ENCODE measurements at regions not wholly inside any gene's neighbourhood (a gene's known extent, or its start where the extent isn't known, plus 50 kb on each side); places are given as distances from the start of the nearest gene placed in this dataset.

GRCh38 chr2:57434972-57435371 lies 611.6 kb upstream of the VRK2 start:
- TF ChIP-seq CTCF (IDR thresholded peaks at IDR 0.05), result no peak
- Mint-ChIP-seq H3K4me1 (ENCODE audit: low read depth) (no peaks in the 10 kb centered on the region), H3K9me3 (ENCODE audit: low read depth) (no peaks in the 10 kb centered on the region), H3K4me3 (ENCODE audit: unreplicated experiment) (no peak overlapping the region), H3K36me3 (ENCODE audit: low read depth) (no peaks in the 10 kb centered on the region), H3K27me3 (ENCODE audit: low read depth) (peaks cover 17% of the 10 kb centered on the region), H3K27ac (ENCODE audit: unreplicated experiment) (no peak overlapping the region)
- DNase-seq (ENCODE audit: low spot score), result no peak

DNA sequence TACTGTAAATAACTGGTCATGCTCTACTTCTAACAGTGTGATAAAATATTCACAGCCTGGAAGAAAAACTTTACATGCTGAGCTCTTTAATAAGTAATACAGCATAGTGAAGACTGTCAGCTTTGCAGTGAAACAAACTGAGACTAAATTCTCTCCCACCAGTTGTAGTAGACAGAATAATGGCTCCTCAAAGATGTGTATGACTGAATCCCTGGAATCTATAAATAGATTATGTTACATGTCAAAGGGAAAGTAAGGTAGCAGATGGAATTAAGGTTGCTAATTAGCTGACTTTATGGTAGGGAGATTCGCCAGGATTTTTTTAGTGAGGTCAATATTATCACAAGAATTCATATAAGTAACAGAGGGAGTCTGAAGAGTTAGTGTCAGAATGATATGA lies 609.5 kb upstream of the VRK2 start:
- H3K4me3 Mint-ChIP-seq (ENCODE audit: unreplicated experiment), result no peak overlapping the region
- H3K9me3 Mint-ChIP-seq (ENCODE audit: low read depth), result no peaks in the 10 kb centered on the region
- H3K27me3 Mint-ChIP-seq (ENCODE audit: low read depth), result peaks cover 17% of the 10 kb centered on the region
- TF ChIP-seq CTCF (IDR thresholded peaks at IDR 0.05), result no peak
- no peak overlapping the region for H3K27ac Mint-ChIP-seq (ENCODE audit: unreplicated experiment)
- no peak for DNase-seq (ENCODE audit: low spot score)
- no peaks in the 10 kb centered on the region for H3K36me3 Mint-ChIP-seq (ENCODE audit: low read depth)
- no peaks in the 10 kb centered on the region for H3K4me1 Mint-ChIP-seq (ENCODE audit: low read depth)

DNA sequence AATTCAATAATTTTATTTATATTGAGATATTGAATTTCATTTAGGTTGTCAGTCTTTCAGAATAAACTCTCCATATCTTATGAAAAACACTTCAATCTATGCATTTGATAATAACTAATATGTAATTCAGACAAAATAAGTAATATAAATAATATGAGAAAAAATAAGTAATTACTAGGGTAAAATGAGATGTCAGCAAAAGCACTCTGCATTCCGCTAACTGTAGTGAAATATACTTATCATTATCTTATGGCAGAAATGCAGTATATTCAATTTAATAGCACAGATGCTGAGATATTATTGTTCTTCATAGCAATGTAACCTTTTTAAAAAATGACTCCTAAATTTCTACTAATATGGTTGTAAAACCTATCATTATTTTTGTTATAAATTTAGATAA lies 606.2 kb upstream of the VRK2 start:
- Mint-ChIP-seq H3K27ac (ENCODE audit: unreplicated experiment) (no peak overlapping the region), H3K4me1 (ENCODE audit: low read depth) (no peaks in the 10 kb centered on the region), H3K4me3 (ENCODE audit: unreplicated experiment) (no peak overlapping the region), H3K36me3 (ENCODE audit: low read depth) (no peaks in the 10 kb centered on the region), H3K27me3 (ENCODE audit: low read depth) (peaks cover 11% of the 10 kb centered on the region), H3K9me3 (ENCODE audit: low read depth) (no peaks in the 10 kb centered on the region)
- no peak for DNase-seq (ENCODE audit: low spot score)
- no peak for TF ChIP-seq CTCF (IDR thresholded peaks at IDR 0.05)

- Mint-ChIP-seq H3K9me3 (ENCODE audit: low read depth) (no peaks in the 10 kb centered on the region), H3K4me3 (ENCODE audit: unreplicated experiment) (no peak overlapping the region), H3K4me1 (ENCODE audit: low read depth) (no peaks in the 10 kb centered on the region), H3K36me3 (ENCODE audit: low read depth) (no peaks in the 10 kb centered on the region), H3K27me3 (ENCODE audit: low read depth) (no peaks in the 10 kb centered on the region), H3K27ac (ENCODE audit: unreplicated experiment) (no peak overlapping the region)
- no peak for DNase-seq (ENCODE audit: low spot score)
- no peak for TF ChIP-seq CTCF (IDR thresholded peaks at IDR 0.05)
These were observed 603.5 kb upstream of the VRK2 start for GRCh38 chr2:57443086-57443485.

GRCh38 chr2:57443973-57444521 lies 602.6 kb upstream of the VRK2 start:
- no peaks in the 10 kb centered on the region for H3K27me3 Mint-ChIP-seq (ENCODE audit: low read depth)
- H3K9me3 Mint-ChIP-seq (ENCODE audit: low read depth), result no peaks in the 10 kb centered on the region
- H3K27ac Mint-ChIP-seq (ENCODE audit: unreplicated experiment), result no peak overlapping the region
- no peak for TF ChIP-seq CTCF (IDR thresholded peaks at IDR 0.05)
- no peaks in the 10 kb centered on the region for H3K4me1 Mint-ChIP-seq (ENCODE audit: low read depth)
- DNase-seq (ENCODE audit: low spot score), result no peak
- no peaks in the 10 kb centered on the region for H3K36me3 Mint-ChIP-seq (ENCODE audit: low read depth)
- no peak overlapping the region for H3K4me3 Mint-ChIP-seq (ENCODE audit: unreplicated experiment)
